ENCODE measurements at regions not wholly inside any gene's neighbourhood (a gene's known extent, or its start where the extent isn't known, plus 50 kb on each side); places are given as distances from the start of the nearest gene placed in this dataset.

DNA sequence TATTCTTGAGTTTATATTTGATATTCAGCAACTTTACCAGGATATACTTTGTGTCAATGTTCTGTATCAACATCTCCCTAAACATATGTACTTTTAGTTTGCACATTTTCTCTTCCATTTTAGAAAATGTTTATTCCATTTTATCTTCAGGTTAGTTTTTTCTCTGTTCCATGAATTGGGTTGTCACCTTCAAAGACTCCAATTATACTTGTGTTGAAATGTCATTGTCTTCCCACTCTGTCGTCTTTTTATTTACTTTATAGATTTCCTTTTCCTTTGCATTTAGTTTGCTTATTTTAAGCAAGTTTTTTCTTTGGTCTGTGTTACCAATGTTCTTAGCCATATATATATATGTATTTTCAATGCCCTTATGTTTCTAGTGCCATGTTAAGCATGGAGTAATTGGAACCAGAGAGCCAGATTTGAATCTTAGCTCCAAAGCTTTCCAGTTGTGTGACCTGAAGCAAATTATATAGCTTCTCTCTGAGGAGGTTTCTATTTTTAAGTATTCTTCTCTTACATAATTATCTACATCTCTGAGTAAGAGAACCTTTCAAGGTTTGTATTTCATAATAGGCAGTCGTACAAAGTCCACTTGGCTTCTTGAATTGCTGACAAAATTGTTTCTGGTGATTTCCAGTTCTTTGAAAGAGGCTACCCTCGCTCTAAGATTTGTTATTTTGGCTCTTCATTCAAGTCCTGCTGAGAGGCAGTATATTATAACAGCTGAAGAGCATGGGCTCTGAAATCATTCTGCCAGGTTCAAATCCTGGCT, 85.8 kb upstream of the DYRK2 start:
- Histone ChIP-seq H3K36me3 (no peaks in the 10 kb centered on the region), H3K9me3 (peaks cover 0 to 43% (median 29%) of the 10 kb centered on the region in 8 donors), H3K4me3 (no peak overlapping the region), H3K27ac (no peak overlapping the region), H3K4me1 (no peaks in the 10 kb centered on the region), H3K27me3 (replicated peaks in 1 of 7) (no peaks in the 10 kb centered on the region)
- TF ChIP-seq POLR2A (IDR thresholded peaks at IDR 0.05) (no peak), POLR2AphosphoS5 (IDR thresholded peaks at IDR 0.05) (no peak)
- TF ChIP-seq, protein P1, sequence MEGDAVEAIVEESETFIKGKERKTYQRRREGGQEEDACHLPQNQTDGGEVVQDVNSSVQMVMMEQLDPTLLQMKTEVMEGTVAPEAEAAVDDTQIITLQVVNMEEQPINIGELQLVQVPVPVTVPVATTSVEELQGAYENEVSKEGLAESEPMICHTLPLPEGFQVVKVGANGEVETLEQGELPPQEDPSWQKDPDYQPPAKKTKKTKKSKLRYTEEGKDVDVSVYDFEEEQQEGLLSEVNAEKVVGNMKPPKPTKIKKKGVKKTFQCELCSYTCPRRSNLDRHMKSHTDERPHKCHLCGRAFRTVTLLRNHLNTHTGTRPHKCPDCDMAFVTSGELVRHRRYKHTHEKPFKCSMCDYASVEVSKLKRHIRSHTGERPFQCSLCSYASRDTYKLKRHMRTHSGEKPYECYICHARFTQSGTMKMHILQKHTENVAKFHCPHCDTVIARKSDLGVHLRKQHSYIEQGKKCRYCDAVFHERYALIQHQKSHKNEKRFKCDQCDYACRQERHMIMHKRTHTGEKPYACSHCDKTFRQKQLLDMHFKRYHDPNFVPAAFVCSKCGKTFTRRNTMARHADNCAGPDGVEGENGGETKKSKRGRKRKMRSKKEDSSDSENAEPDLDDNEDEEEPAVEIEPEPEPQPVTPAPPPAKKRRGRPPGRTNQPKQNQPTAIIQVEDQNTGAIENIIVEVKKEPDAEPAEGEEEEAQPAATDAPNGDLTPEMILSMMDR (IDR thresholded peaks at IDR 0.05 in 8 of 11, conservative IDR thresholded peaks at IDR 0.05 in 3 of 11) = no peak
- 65 to 85% (median 76%) methylated on average over 3 of the region's 3 CpGs for WGBS, 5 donors
- no peak for DNase-seq
- intact Hi-C loops (cut with DNase I; ENCODE audit: low total_unique reads) = no loop called here

DNA sequence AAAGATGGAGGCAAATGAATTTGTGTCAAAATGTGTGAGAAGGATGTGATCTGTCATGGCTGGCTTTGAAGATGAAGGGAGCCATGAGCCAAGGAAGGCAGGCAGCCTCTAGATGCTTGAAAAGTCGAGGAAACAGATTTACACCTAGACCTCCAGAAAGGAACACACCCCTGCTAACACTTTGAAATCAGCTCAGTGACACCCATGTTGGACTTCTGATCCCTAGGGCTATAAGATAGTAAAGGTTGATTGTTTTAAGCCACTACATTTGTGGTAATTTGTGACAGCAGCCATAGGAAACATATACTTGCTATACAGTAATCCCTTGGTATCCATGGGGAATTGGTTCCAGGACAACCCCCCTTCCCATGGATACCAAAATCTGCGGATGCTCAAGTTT, 80.5 kb upstream of the DYRK2 start:
- Histone ChIP-seq H3K27ac (no peak overlapping the region), H3K36me3 (no peaks in the 10 kb centered on the region), H3K4me1 (no peaks in the 10 kb centered on the region), H3K4me3 (no peak overlapping the region), H3K27me3 (replicated peaks in 1 of 7) (no peaks in the 10 kb centered on the region), H3K9me3 (peaks cover 0 to 20% (median 14%) of the 10 kb centered on the region in 8 donors)
- DNase-seq = no peak
- intact Hi-C loops (cut with DNase I; ENCODE audit: low total_unique reads) = no loop called here
- TF ChIP-seq POLR2AphosphoS5 (IDR thresholded peaks at IDR 0.05) = no peak
- no peak for TF ChIP-seq POLR2A (IDR thresholded peaks at IDR 0.05)
- TF ChIP-seq, protein P1 (IDR thresholded peaks at IDR 0.05 in 8 of 11, conservative IDR thresholded peaks at IDR 0.05 in 3 of 11) = no peak
- WGBS, 5 donors = 77 to 89% (median 88%) methylated on average over 2 of the region's 2 CpGs

DNA sequence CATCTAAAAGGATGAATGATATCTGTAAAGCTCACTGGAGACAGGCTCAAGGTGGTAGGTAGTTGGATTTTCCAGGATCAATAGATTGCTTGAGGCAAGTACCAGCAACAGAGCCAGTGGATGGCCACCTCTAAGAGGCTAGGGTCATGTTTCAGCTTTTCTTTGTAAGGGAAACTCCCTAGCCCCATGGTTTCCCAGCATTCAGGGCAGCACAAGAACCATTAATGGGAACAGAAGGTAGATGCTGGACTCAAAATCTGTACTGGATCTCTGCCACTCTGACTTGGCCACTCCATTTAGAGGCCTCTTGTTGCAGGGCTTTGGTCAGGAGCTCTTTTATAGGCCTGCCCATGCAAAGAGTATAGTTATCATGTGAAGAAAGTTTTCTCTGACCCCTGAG, 76.1 kb upstream of the DYRK2 start:
- H3K27me3 ChIP-seq (replicated peaks in 1 of 7) = no peaks in the 10 kb centered on the region
- no peak overlapping the region for H3K4me3 ChIP-seq
- H3K27ac ChIP-seq = no peak overlapping the region
- TF ChIP-seq POLR2AphosphoS5 (IDR thresholded peaks at IDR 0.05) (no peak), POLR2A (IDR thresholded peaks at IDR 0.05) (no peak)
- TF ChIP-seq, protein P1 (IDR thresholded peaks at IDR 0.05 in 8 of 11, conservative IDR thresholded peaks at IDR 0.05 in 3 of 11) = no peak
- no peaks in the 10 kb centered on the region for H3K9me3 ChIP-seq
- no peaks in the 10 kb centered on the region for H3K36me3 ChIP-seq
- H3K4me1 ChIP-seq = no peaks in the 10 kb centered on the region
- no peak for DNase-seq
- intact Hi-C loops (cut with DNase I; ENCODE audit: low total_unique reads) = no loop called here

DNA sequence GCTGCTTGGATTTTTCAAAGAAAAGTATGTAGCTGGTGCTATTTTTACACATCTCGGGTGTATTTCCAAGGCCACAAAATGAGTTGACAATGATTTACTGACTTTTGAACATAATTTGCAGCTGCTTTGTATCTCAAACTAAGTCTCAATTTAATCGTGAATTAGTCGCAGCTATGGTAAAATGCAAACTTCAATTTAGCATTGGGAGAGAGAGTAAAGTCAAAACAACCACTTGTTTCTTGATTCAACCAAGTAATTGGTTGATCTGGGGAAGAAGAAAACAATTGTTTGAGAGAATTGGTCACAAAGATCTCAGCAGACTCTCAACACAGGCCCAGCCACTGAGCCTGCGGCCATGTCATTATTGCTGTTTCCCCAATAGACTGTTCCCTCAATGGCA, 75.0 kb upstream of the DYRK2 start:
- WGBS, 5 donors = 87 to 96% (median 88%) methylated on average over 4 of the region's 4 CpGs
- no peaks in the 10 kb centered on the region for H3K27me3 ChIP-seq (replicated peaks in 1 of 7)
- peaks cover 0 to 6% (median 0%) of the 10 kb centered on the region in 6 donors for H3K4me1 ChIP-seq
- intact Hi-C loops (cut with DNase I; ENCODE audit: low total_unique reads) = no loop called here
- no peak for TF ChIP-seq POLR2A (IDR thresholded peaks at IDR 0.05)
- no peak for TF ChIP-seq POLR2AphosphoS5 (IDR thresholded peaks at IDR 0.05)
- TF ChIP-seq, protein P1 (IDR thresholded peaks at IDR 0.05 in 8 of 11, conservative IDR thresholded peaks at IDR 0.05 in 3 of 11) = no peak
- no peak overlapping the region for H3K4me3 ChIP-seq
- H3K36me3 ChIP-seq = no peaks in the 10 kb centered on the region
- no peak overlapping the region for H3K27ac ChIP-seq
- no peaks in the 10 kb centered on the region for H3K9me3 ChIP-seq
- no peak for DNase-seq

All from spleen (tissue), 11 donors.